Stimulated activated CD4-positive, alpha-beta T cell treated with anti-CD3 and anti-CD28 coated beads, Interleukin-1b, Interleukin-23, amount 100 ng/mL, for 4 hours (primary cell): ENCODE measurements at regions not wholly inside any gene's neighbourhood (a gene's known extent, or its start where the extent isn't known, plus 50 kb on each side); places are given as distances from the start of the nearest gene placed in this dataset.

Experiments
- DNase-seq, 2 donors: peaks; one replicate each; pipeline ENCODE4 v3.0.0-alpha.2; 2020; ENCODE audit warnings: low read depth in 2 of 2

DNA sequence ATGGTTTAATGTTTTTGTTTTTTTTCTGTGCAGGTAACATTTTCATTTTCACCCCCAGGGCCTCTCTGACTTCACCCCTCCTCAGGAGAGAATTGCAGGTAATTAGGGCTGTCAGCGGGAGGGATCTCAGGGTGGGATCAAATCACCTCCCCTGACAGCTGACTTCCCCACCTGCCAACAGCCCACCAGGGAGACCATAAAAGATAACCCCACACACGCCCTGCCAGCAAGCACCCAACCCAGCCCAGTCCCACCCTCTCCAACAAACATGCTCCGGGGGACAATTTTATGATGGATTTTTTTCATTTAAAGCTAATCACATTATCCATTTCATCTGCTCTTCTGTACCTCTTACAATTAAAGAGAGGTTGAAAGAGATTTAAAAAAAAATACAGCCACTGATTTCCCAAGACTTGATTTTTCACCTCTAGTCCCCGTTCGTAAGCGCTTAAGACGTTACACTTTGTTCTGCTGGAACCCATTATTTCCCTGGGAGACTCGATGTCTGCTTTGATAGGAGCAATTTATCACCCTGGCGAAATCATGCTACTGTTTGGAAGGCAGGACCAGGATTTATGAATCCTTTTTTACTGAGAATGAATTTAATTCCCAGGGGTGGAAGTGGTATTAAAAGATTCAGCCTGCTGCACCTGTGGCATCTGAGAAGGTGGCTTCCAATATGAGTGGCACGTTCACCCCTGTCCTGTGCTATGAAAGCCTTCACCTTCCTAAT lies 232.9 kb upstream of the ID2 start:
- no peak for DNase-seq

DNA sequence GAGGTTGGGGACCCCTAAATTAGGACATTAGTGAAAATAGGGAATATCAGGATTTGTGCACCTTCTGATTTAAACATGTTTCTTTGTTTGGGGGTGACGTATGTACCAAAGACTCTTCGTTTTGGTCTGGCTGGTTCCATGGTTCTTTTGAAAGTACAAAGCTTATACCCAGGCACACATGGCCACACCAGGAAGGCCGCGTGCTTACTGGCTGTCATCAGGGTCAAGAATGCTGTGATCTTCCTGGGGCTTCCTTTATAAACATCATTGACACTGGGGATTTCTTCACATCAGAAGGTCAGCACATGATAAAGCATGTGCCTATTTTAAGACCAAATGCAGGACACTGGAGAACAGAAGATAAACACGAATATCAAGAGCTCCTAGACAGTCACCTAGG lies 230.6 kb upstream of the ID2 start:
- no peak for DNase-seq

- DNase-seq, result no peak
Measured at GRCh38 chr2:8452296-8452695, 229.6 kb upstream of the ID2 start.

GRCh38 chr2:8452979-8453903 lies 228.6 kb upstream of the ID2 start:
- no peak for DNase-seq

DNA sequence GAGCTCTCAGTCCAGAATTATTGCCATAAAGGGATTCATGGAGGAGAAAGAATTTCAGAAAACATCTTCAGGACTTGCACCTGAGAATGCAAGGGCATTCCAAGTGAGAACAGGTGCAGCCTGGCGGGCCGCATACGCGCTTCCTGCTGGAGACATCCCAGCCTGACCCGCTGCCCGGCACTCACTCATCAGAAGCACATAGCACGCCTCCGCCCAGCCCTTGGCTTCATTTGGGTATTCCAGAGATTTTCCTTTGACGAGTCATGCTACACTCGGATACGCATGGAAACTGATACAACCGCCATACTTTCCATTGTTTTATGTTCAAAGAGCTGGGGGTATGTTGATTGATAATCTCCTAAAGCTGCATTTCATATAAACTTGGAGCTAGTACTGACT lies 228.0 kb upstream of the ID2 start:
- no peak for DNase-seq

DNA sequence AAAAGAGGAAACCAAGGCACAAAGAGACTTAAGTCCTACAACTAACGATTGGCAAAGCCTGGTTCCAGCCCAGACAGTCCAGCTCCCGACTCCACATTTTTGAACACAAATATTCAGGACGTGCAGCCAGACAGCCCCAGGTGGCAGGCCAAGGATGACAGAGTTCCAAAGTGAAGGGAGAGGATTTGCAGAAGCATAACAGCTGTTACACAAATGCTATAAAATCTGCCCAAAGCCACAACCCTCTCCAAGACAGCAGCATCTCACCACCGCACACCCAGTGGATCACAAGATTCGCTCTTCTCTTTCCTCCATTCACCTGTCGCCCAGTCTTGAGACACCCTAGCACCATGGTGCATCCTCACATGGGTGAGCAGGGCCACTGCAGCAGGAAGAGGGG lies 227.1 kb upstream of the ID2 start:
- DNase-seq, result no peak

GRCh38 chr2:8455236-8456150 lies 226.4 kb upstream of the ID2 start:
- no peak for DNase-seq

GRCh38 chr2:8456151-8457091 lies 225.4 kb upstream of the ID2 start:
- DNase-seq, result no peak

- no peak for DNase-seq
Measured at GRCh38 chr2:8457092-8457481, 224.8 kb upstream of the ID2 start.

GRCh38 chr2:8457699-8458502 lies 224.0 kb upstream of the ID2 start:
- no peak for DNase-seq

DNA sequence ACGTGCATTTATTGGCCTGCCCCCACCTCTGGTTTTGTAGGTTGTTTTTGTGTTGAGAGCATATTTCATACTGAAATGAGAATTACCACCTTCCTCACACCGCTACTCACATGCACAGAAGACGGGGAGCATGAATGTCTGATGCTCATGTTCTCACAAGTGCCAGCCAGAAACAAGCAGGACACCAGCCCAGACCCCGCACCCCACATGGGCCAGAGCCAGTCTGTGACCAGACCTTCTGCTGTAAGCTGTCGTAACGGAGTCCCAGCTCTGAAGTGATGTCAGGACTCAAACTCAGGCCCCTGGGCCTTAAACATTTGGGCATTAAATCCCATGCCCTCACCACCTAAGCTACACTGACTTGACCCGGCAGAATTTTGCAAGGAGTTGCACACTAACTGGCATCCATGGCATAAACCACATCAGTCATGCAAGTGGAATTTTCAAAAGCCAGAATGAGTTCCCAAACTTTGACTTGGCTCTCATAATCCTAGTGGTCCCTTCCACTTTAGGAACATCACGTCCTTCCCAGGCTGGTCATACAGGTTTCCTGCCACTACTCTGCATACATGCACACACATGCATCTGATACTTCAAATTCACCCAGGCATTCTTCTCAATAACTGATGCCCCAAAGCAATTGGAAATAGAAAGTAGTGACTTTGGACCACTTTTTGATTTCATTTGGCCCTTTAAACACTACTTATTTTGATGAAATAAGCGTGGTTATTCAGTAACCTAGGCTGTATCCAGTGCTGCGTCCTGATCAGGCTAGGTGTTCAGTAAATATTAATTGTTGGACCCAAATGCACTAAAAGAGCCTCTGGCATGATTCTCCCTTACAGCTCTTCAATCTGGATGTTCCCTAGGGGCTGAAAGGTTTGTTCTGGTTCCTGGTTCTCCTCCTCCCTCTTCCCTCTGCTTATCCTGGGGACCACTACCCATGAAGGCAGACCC lies 223.1 kb upstream of the ID2 start:
- no peak for DNase-seq

- no peak for DNase-seq
Measured at GRCh38 chr2:8459474-8459873, 222.4 kb upstream of the ID2 start.

DNA sequence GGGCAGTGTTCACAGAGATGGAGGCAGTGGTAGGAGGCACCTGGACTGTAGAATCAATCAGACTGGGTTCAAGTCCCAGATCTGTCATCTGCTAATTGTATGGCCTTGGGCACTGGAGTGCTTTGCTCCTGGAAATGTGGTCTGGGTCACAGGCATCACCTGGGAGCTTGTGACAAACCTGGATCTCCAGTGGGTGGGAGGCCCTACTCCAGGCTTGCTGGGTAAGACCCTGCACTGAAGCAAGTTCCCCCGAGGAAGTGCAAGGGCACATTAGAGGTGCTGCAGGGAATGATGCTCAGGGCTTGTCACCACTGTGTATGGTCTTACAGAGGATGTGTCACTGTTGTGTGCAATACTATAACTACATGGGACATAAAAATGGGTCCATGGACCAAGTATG lies 220.5 kb upstream of the ID2 start:
- no peak for DNase-seq

GRCh38 chr2:8462280-8462679 lies 219.6 kb upstream of the ID2 start:
- DNase-seq, result no peak

- no peak for DNase-seq
Measured at GRCh38 chr2:8462899-8463648, 218.8 kb upstream of the ID2 start.

GRCh38 chr2:8465560-8465959 lies 216.3 kb upstream of the ID2 start:
- no peak for DNase-seq

DNA sequence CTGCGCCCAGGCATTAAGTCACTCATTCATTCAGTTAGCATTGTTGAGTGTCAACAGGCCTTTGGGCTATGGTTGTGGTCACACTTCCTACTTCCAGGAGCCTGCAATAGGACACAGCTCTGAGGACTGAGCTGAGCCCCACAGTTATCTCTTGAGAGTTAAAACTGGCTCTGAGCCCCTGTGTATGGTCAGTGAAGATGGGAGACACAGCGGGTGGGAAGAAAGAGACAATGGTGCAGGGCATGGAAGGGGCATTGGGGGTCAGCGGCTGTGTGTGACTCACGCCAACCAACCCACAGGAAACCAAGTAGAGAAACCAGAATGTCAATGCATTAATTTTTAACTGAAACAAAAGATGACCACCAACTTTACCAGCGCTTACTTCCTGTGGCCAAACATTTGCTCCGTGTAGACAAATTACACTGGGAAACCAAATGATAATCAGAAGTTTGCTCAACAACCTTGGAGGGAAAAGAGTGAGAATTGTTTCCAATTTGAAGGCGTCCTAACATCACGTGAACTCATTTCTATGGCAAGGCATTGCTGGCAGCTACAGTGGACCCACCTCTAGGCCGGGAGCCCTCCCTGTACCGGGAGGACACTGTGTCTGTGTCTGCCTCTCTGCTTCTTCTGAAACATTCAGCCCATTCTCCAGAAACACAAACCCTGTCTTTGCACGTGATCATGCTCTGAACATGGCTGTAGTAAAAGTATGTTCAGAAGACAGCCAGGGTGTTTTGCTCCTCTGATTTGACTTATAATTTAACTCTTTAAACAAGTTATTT lies 212.0 kb upstream of the ID2 start:
- no peak for DNase-seq
